AG04449 (cell line): ENCODE measurements at regions not wholly inside any gene's neighbourhood (a gene's known extent, or its start where the extent isn't known, plus 50 kb on each side); places are given as distances from the start of the nearest gene placed in this dataset.

Experiments used
- CTCF ChIA-PET: fragments of 350-600 bp; formaldehyde crosslinking; extraction: SDS; loops from one replicate; lab custom pipeline; 2021; ENCODE audit warnings: antibody characterized with exemption; lab: Yijun Ruan, JAX
- POLR2A ChIA-PET: fragments of 400-600, 350-600 bp; formaldehyde crosslinking; extraction: SDS; loops from one replicate; lab custom pipeline; 2020; ENCODE audit warnings: antibody characterized with exemption, inconsistent platforms; lab: Yijun Ruan, JAX
- DNase-seq: peaks from one replicate; pipeline ENCODE4 v3.0.0-alpha.2; 2010; ENCODE audit warnings: low read depth, low spot score
- H3K4me3 ChIP-seq: 2 replicates; pipeline ENCODE4 v1.5.1; 2011; ENCODE audit warnings: low read depth, mild to moderate bottlenecking, control low read depth, low read length
- TF ChIP-seq, protein P1 (sequence below): IDR thresholded peaks from one replicate; pipeline ENCODE4 v1.5.1; 2011; ENCODE audit warnings: mild to moderate bottlenecking, moderate library complexity, low read length, control low read depth, inconsistent platforms; ENCODE audit not compliant: insufficient read depth; ENCODE audit errors: missing control alignments

DNA sequence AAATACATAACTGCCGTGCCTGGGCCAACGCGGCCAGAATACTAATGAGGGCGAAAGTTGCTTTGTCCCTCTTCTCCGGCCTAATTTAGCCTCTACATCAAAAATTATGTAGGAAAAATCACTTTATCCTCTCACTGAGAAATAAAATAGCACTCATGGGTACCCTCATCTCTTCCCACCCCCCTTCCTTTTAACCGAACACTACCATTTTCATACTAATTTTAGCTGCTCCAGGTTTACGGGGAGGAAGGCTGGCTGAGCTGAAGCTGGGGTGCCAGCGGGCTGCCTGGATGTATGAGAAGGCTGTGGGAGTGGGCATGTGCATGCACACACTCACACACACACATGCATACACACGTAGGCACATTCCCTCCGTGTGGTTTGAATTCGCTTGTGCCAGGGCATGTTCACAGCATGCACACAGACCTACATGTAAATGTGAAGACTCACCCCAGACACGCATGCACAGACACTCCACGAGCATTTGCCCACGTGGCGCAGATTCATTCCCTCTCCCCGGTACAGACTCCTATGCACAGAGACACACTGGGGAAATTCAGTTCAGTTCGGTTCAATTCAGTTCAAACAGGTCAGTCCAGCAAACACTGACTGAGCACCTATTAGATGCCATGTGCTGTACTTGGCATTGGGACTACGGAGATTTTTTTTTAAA, 145.1 kb downstream of the MRM1 start:
- no peak for DNase-seq
- TF ChIP-seq, protein P1, sequence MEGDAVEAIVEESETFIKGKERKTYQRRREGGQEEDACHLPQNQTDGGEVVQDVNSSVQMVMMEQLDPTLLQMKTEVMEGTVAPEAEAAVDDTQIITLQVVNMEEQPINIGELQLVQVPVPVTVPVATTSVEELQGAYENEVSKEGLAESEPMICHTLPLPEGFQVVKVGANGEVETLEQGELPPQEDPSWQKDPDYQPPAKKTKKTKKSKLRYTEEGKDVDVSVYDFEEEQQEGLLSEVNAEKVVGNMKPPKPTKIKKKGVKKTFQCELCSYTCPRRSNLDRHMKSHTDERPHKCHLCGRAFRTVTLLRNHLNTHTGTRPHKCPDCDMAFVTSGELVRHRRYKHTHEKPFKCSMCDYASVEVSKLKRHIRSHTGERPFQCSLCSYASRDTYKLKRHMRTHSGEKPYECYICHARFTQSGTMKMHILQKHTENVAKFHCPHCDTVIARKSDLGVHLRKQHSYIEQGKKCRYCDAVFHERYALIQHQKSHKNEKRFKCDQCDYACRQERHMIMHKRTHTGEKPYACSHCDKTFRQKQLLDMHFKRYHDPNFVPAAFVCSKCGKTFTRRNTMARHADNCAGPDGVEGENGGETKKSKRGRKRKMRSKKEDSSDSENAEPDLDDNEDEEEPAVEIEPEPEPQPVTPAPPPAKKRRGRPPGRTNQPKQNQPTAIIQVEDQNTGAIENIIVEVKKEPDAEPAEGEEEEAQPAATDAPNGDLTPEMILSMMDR, result no peak
- H3K4me3 ChIP-seq, result no peak overlapping the region
- ChIA-PET POLR2A (no interaction called here), CTCF (no interaction called here)

GRCh38 chr17:36747861-36748260, 146.5 kb downstream of the MRM1 start:
- ChIA-PET CTCF (no interaction called here), POLR2A (no interaction called here)
- TF ChIP-seq, protein P1, result no peak
- H3K4me3 ChIP-seq, result no peak overlapping the region
- no peak for DNase-seq

DNA sequence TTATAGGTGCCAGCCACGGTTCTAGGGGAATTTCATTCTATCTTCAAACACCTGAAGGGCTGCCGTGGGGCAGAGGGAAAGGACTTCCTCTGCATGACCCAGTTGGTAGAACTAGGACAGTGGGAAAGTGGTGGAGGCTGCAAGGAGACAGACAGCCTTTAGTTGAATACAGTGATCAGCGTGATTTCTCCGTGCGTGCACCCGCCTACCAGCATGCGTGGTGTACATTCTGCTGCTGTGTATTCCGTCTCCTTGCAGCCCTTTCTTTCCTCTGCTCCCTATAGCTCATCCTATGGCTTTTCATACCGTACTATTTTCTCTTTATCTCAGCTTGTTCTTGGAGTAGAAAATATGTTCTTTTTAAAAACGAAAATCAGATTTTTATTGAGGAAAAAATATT, 146.9 kb downstream of the MRM1 start:
- no peak overlapping the region for H3K4me3 ChIP-seq
- DNase-seq, result no peak
- CTCF ChIA-PET, result no interaction called here
- TF ChIP-seq, protein P1, result no peak
- POLR2A ChIA-PET, result no interaction called here

DNA sequence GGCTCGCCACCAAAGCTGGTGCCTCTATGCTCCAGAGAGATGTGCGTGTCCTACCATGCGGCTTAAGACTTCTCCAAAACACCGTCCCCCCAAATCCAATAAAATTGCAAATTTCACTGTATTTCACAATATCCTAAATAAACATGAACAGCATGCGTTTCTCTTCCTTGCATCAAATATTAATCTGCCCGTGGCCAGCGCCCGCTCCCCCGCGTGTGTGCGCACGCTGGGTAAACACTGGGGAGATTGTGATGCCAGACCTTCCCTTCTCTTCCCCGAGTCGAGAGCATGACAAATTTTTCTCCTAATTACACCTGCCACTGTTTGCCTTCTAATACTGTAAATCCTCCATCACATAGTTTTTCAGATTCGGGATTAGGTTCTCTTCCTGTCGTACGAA, 148.1 kb downstream of the MRM1 start:
- H3K4me3 ChIP-seq, result no peak overlapping the region
- ChIA-PET POLR2A (no interaction called here), CTCF (no interaction called here)
- TF ChIP-seq, protein P1, result no peak
- no peak for DNase-seq

- TF ChIP-seq, protein P1, result no peak
- H3K4me3 ChIP-seq, result no peak overlapping the region
- ChIA-PET POLR2A (interaction anchor here (0.5 kb wide), 1 partner anchor 27 kb away, joined by 3 read pairs; no protein-coding TSS in a partner anchor), CTCF (no interaction called here)
- DNase-seq, result no peak
These were observed 149.0 kb downstream of the MRM1 start for GRCh38 chr17:36750316-36750885.

- ChIA-PET CTCF (no interaction called here), POLR2A (no interaction called here)
- DNase-seq, result no peak
- TF ChIP-seq, protein P1, result no peak
- H3K4me3 ChIP-seq, result no peak overlapping the region
These were observed 150.9 kb downstream of the MRM1 start for GRCh38 chr17:36752096-36752888.
